Lung (tissue), 11 donors: ENCODE measurements at regions not wholly inside any gene's neighbourhood (a gene's known extent, or its start where the extent isn't known, plus 50 kb on each side); places are given as distances from the start of the nearest gene placed in this dataset.

Experiments
- ATAC-seq: fragments of 200-7000 bp; cut with Tn5 transposase; one replicate; pipeline ENCODE4 v1.9.1; 2020; ENCODE audit warnings: moderate number of reproducible peaks; ENCODE audit not compliant: insufficient read depth, low FRiP score
- DNase-seq, 3 donors: peaks; one replicate each; pipeline ENCODE4 v3.0.0-alpha.2; 2013 to 2017
- H3K27ac ChIP-seq, 2 donors: one replicate each; pipeline ENCODE4 v1.5.1; 2013; ENCODE audit warnings: mild to moderate bottlenecking in 2 of 2, moderate library complexity in 2 of 2, control low read depth in 1 of 2, inconsistent platforms in 1 of 2, low read depth in 1 of 2, low read length in 1 of 2
- H3K27me3 ChIP-seq, 3 donors: one replicate each; pipeline ENCODE4 v1.5.1; 2013; ENCODE audit warnings: low read length in 2 of 3; ENCODE audit not compliant: control insufficient read depth in 3 of 3, insufficient read depth in 3 of 3
- H3K36me3 ChIP-seq, 4 donors: one replicate each; pipeline ENCODE4 v1.5.1; 2013; ENCODE audit warnings: low read length in 4 of 4, mild to moderate bottlenecking in 1 of 4, moderate library complexity in 1 of 4; ENCODE audit not compliant: control insufficient read depth in 4 of 4, insufficient read depth in 4 of 4
- H3K4me1 ChIP-seq, 5 donors: one replicate each; pipeline ENCODE4 v1.5.1; 2013; ENCODE audit warnings: low read length in 5 of 5, mild to moderate bottlenecking in 2 of 5, moderate library complexity in 1 of 5; ENCODE audit not compliant: control insufficient read depth in 5 of 5, insufficient read depth in 5 of 5
- H3K4me3 ChIP-seq: one replicate; pipeline ENCODE4 v1.5.1; 2013; ENCODE audit warnings: mild to moderate bottlenecking, control low read depth, moderate library complexity
- H3K9ac ChIP-seq, 2 donors: one replicate each; pipeline ENCODE4 v1.5.1; 2013; ENCODE audit warnings: low read length in 2 of 2, control low read depth in 1 of 2; ENCODE audit not compliant: insufficient read depth in 1 of 2
- H3K9me3 ChIP-seq, 4 donors: one replicate each; pipeline ENCODE4 v1.5.1; 2013; ENCODE audit warnings: low read length in 3 of 4, mild to moderate bottlenecking in 1 of 4, moderate library complexity in 1 of 4; ENCODE audit not compliant: control insufficient read depth in 4 of 4, insufficient read depth in 3 of 4
- CTCF ChIP-seq: IDR thresholded peaks from 2 replicates; pipeline ENCODE4 v1.5.1; 2012; ENCODE audit warnings: mild to moderate bottlenecking; ENCODE audit errors: control extremely low read depth, extremely low read depth
- WGBS, 2 donors: extraction: QIAGEN DNeasy Blood & Tissue Kit; methylation state at CpG; one replicate each; pipeline ENCODE4 v1.1.7; 2013; 5-methylcytosine and 5-hydroxymethylcytosine counted together
- donor health status: control.
- donor health status: control.
- donor health status: Bipolar disorder and iron deficiency.
- donor health status: healthy.
- donor health status: DM: yes; HTN: yes; CAD: no.

GRCh38 chr2:15871239-15871783, 69.0 kb upstream of the MYCN start:
- Histone ChIP-seq H3K9ac (no peak overlapping the region), H3K4me3 (no peak overlapping the region), H3K27ac (no peak overlapping the region), H3K36me3 (no peaks in the 10 kb centered on the region), H3K9me3 (peaks cover 0 to 9% (median 0%) of the 10 kb centered on the region in 4 donors), H3K4me1 (peaks cover 0 to 2% (median 0%) of the 10 kb centered on the region in 5 donors), H3K27me3 (no peaks in the 10 kb centered on the region)
- ATAC-seq (no peak), DNase-seq (no peak)
- 90 to 92% methylated on average over 3 of the region's 3 CpGs for WGBS, 2 donors
- no peak for TF ChIP-seq CTCF

- DNase-seq (no peak), ATAC-seq (no peak)
- Histone ChIP-seq H3K9ac (no peak overlapping the region), H3K27ac (no peak overlapping the region), H3K27me3 (no peaks in the 10 kb centered on the region), H3K36me3 (no peaks in the 10 kb centered on the region), H3K9me3 (peaks cover 0 to 5% (median 2%) of the 10 kb centered on the region in 4 donors), H3K4me1 (peaks cover 0 to 2% (median 0%) of the 10 kb centered on the region in 5 donors), H3K4me3 (no peak overlapping the region)
- WGBS, 2 donors: 96 to 97% methylated on average over 6 of the region's 6 CpGs
- TF ChIP-seq CTCF: no peak
Measured at GRCh38 chr2:15872854-15873253, 67.5 kb upstream of the MYCN start.

- WGBS, 2 donors: 87 to 95% methylated on average over 3 of the region's 3 CpGs
Measured at GRCh38 chr2:15874321-15874720, 66.0 kb upstream of the MYCN start.

More at GRCh38 chr2:15874321-15874720, 66.0 kb upstream of the MYCN start:
- H3K27me3 ChIP-seq: no peaks in the 10 kb centered on the region
- TF ChIP-seq CTCF: no peak
- H3K9me3 ChIP-seq: peaks cover 0 to 5% (median 2%) of the 10 kb centered on the region in 4 donors
- no peak overlapping the region for H3K9ac ChIP-seq
- H3K4me3 ChIP-seq: no peak overlapping the region
- no peaks in the 10 kb centered on the region for H3K36me3 ChIP-seq
- H3K27ac ChIP-seq: no peak overlapping the region
- ATAC-seq (no peak), DNase-seq (no peak)
- peaks cover 0 to 2% (median 0%) of the 10 kb centered on the region in 5 donors for H3K4me1 ChIP-seq
